Myocyte (in vitro differentiated cells): ENCODE measurements at regions not wholly inside any gene's neighbourhood (a gene's known extent, or its start where the extent isn't known, plus 50 kb on each side); places are given as distances from the start of the nearest gene placed in this dataset.

ENCODE experiments used
- DNase-seq: peaks from one replicate; pipeline ENCODE4 v3.0.0-alpha.2; 2012; ENCODE audit warnings: low read depth

GRCh38 chr5:60196385-60197113 is 303.0 kb upstream of the PDE4D start:
- DNase-seq: peak; percentile 93

GRCh38 chr5:60195551-60195950 is 302.0 kb upstream of the PDE4D start:
- DNase-seq: no peak

- DNase-seq: no peak
Observed at GRCh38 chr5:60195083-60195482, 301.6 kb upstream of the PDE4D start.

- no peak for DNase-seq
Observed at GRCh38 chr5:60185231-60186099, 291.9 kb upstream of the PDE4D start.

GRCh38 chr5:60184606-60185005 is 291.1 kb upstream of the PDE4D start:
- DNase-seq: no peak

GRCh38 chr5:60183881-60184280 is 290.4 kb upstream of the PDE4D start:
- DNase-seq: no peak

GRCh38 chr5:60178101-60178500 is 284.6 kb upstream of the PDE4D start:
- DNase-seq: no peak

- DNase-seq: no peak
Observed at GRCh38 chr5:60177596-60177995, 284.1 kb upstream of the PDE4D start.

- DNase-seq: no peak
Observed at GRCh38 chr5:60173667-60174066, 280.1 kb upstream of the PDE4D start.

GRCh38 chr5:60163762-60164161 is 270.2 kb upstream of the PDE4D start:
- DNase-seq: no peak

GRCh38 chr5:60162441-60162840 is 268.9 kb upstream of the PDE4D start:
- no peak for DNase-seq

GRCh38 chr5:60161340-60161934 is 267.9 kb upstream of the PDE4D start:
- peak; percentile 33 for DNase-seq

GRCh38 chr5:60149081-60149480 is 255.6 kb upstream of the PDE4D start:
- DNase-seq: no peak

GRCh38 chr5:60148366-60148765 is 254.8 kb upstream of the PDE4D start:
- no peak for DNase-seq

- DNase-seq: no peak
Observed at GRCh38 chr5:60147791-60148190, 254.3 kb upstream of the PDE4D start.

- no peak for DNase-seq
Observed at GRCh38 chr5:60143942-60144549, 250.5 kb upstream of the PDE4D start.

GRCh38 chr5:60141119-60141518 is 247.6 kb upstream of the PDE4D start:
- DNase-seq: no peak

- DNase-seq: no peak
Observed at GRCh38 chr5:60136841-60137240, 243.3 kb upstream of the PDE4D start.

GRCh38 chr5:60131504-60131903 is 238.0 kb upstream of the PDE4D start:
- DNase-seq: no peak

- no peak for DNase-seq
Observed at GRCh38 chr5:60125636-60126035, 232.1 kb upstream of the PDE4D start.

GRCh38 chr5:60102961-60103693 is 209.6 kb upstream of the PDE4D start:
- DNase-seq: peak; percentile 11
